Body of pancreas (tissue), 4 donors: ENCODE measurements at regions not wholly inside any gene's neighbourhood (a gene's known extent, or its start where the extent isn't known, plus 50 kb on each side); places are given as distances from the start of the nearest gene placed in this dataset.

Experiments used
- ATAC-seq: fragments of 150-250 bp; one replicate; pipeline ENCODE4 v1.9.1; 2016
- DNase-seq, 4 donors: peaks; one replicate each; pipeline ENCODE4 v3.0.0-alpha.2; 2019
- H3K27ac ChIP-seq, 4 donors: fragments of 200-600 bp; sonication (generic); 1 replicate in 3 of 4; 2 replicates in 1 of 4; pipeline versions ENCODE4 v1.5.1 to v1.6.1; 2016 to 2019; ENCODE audit warnings: mild to moderate bottlenecking in 1 of 4, mixed read lengths in 1 of 4, moderate library complexity in 1 of 4
- H3K27me3 ChIP-seq, 2 donors: fragments of 200-600 bp; sonication (generic); one replicate each; pipeline ENCODE4 v1.6.0; 2016; ENCODE audit warnings: mild to moderate bottlenecking in 1 of 2
- H3K36me3 ChIP-seq, 2 donors: fragments of 200-600 bp; sonication (generic); replicated peaks in 1 of 2; 2 replicates each; pipeline ENCODE4 v1.5.1; 2016; ENCODE audit warnings: low read depth in 2 of 2; ENCODE audit not compliant: insufficient read depth in 1 of 2
- H3K4me1 ChIP-seq: fragments of 200-600 bp; sonication (generic); one replicate; pipeline ENCODE4 v1.6.0; 2016
- H3K4me3 ChIP-seq, 2 donors: fragments of 200-600 bp; sonication (generic); 1 replicate in 1 of 2; 2 replicates in 1 of 2; pipeline ENCODE4 v1.5.1; 2016 to 2019
- H3K9me3 ChIP-seq, 3 donors: fragments of 200-600 bp; sonication (generic); 1 replicate in 2 of 3; 2 replicates in 1 of 3; pipeline ENCODE4 v1.5.1; 2016
- CTCF ChIP-seq, 7 experiments: fragments of 450-650 bp in 4 of 7; fragments of 200-600 bp in 3 of 7; sonication (generic) in 3 of 7; IDR thresholded peaks; one replicate each; pipeline ENCODE4 v1.5.1; 2016 to 2019; ENCODE audit warnings: antibody characterized with exemption in 7 of 7
- POLR2A ChIP-seq, 3 donors: fragments of 450-650 bp; IDR thresholded peaks; one replicate each; pipeline ENCODE4 v1.6.1; 2016; ENCODE audit warnings: antibody characterized with exemption in 3 of 3, mild to moderate bottlenecking in 2 of 3
- WGBS, 2 donors: methylation state at CpG; one replicate each; pipeline ENCODE4 v1.1.5; 2017; 5-methylcytosine and 5-hydroxymethylcytosine counted together
- intact Hi-C: fragments of 100-400 bp; cut with DNase I; formaldehyde crosslinking; loops from one replicate; pipeline ENCODE4 v1.15.1; 2023

- TF ChIP-seq CTCF (IDR thresholded peaks at IDR 0.05) = no peak
- TF ChIP-seq POLR2A (IDR thresholded peaks at IDR 0.05) = no peak
- ATAC-seq = no peak
- intact Hi-C loops = no loop called here
- Histone ChIP-seq H3K9me3 (no peaks in the 10 kb centered on the region), H3K27me3 (no peaks in the 10 kb centered on the region), H3K4me3 (no peak overlapping the region), H3K36me3 (no peaks in the 10 kb centered on the region), H3K27ac (no peak overlapping the region), H3K4me1 (no peaks in the 10 kb centered on the region)
- no peak for DNase-seq
- 87 to 88% methylated on average over 4 of the region's 11 CpGs for WGBS, 2 donors
Observed at GRCh38 chr2:109669731-109670130, 55.6 kb downstream of the SOWAHC start.

- H3K9me3 ChIP-seq = no peaks in the 10 kb centered on the region
- WGBS, 2 donors = 84 to 92% methylated on average over 2 to 8 of the region's 8 CpGs
- intact Hi-C loops = no loop called here
- H3K36me3 ChIP-seq = no peaks in the 10 kb centered on the region
- no peaks in the 10 kb centered on the region for H3K27me3 ChIP-seq
- ATAC-seq = no peak
- no peak overlapping the region for H3K4me3 ChIP-seq
- H3K4me1 ChIP-seq = no peaks in the 10 kb centered on the region
- TF ChIP-seq POLR2A (IDR thresholded peaks at IDR 0.05) (no peak), CTCF (IDR thresholded peaks at IDR 0.05) (no peak)
- H3K27ac ChIP-seq = no peak overlapping the region
- no peak for DNase-seq
Observed at GRCh38 chr2:109670556-109671411, 56.6 kb downstream of the SOWAHC start.

- DNase-seq (peak in 2 of 4 donors; percentile 25 to 26), ATAC-seq (no peak)
- Histone ChIP-seq H3K36me3 (no peaks in the 10 kb centered on the region), H3K27ac (no peak overlapping the region), H3K4me3 (no peak overlapping the region), H3K9me3 (no peaks in the 10 kb centered on the region), H3K4me1 (peaks cover 9% of the 10 kb centered on the region), H3K27me3 (no peaks in the 10 kb centered on the region)
- TF ChIP-seq CTCF (IDR thresholded peaks at IDR 0.05) (no peak), POLR2A (IDR thresholded peaks at IDR 0.05) (no peak)
- 47 to 57% methylated on average over 8 of the region's 8 CpGs for WGBS, 2 donors
- intact Hi-C loops = no loop called here
Observed at GRCh38 chr2:109674894-109675534, 60.9 kb downstream of the SOWAHC start.

- H3K4me1 ChIP-seq = peaks cover 14% of the 10 kb centered on the region
- 77 to 85% methylated on average over 9 to 17 of the region's 17 CpGs for WGBS, 2 donors
Observed at GRCh38 chr2:109675666-109676345, 61.6 kb downstream of the SOWAHC start.

More at GRCh38 chr2:109675666-109676345, 61.6 kb downstream of the SOWAHC start:
- DNase-seq (no peak), ATAC-seq (no peak)
- no peaks in the 10 kb centered on the region for H3K36me3 ChIP-seq
- TF ChIP-seq POLR2A (IDR thresholded peaks at IDR 0.05) (no peak), CTCF (IDR thresholded peaks at IDR 0.05) (no peak)
- H3K4me3 ChIP-seq = no peak overlapping the region
- intact Hi-C loops = no loop called here
- H3K9me3 ChIP-seq = no peaks in the 10 kb centered on the region
- H3K27ac ChIP-seq = no peak overlapping the region
- no peaks in the 10 kb centered on the region for H3K27me3 ChIP-seq
